IMR-90 (cell line): ENCODE measurements at regions not wholly inside any gene's neighbourhood (a gene's known extent, or its start where the extent isn't known, plus 50 kb on each side); places are given as distances from the start of the nearest gene placed in this dataset.

Experiments used
- ATAC-seq: fragments of 200-7000 bp; cut with Tn5 transposase; 2 replicates; pipeline ENCODE4 v1.9.1; 2020; ENCODE audit warnings: low read depth, mild to moderate bottlenecking, moderate library complexity
- BruUV-seq: library from RNA; stranded (reverse); fragments of 400-500 nt; replicated peaks from 2 replicates; lab custom pipeline; 2021; lab: Mats Ljungman, UMichigan
- CTCF ChIA-PET: fragments of 300-600 bp; formaldehyde crosslinking; extraction: SDS; loops from one replicate; lab custom pipeline; 2021; ENCODE audit warnings: antibody characterized with exemption; lab: Yijun Ruan, JAX
- POLR2A ChIA-PET: fragments of 300-600 bp; sonication (Branson Sonifier 250); formaldehyde crosslinking; loops from one replicate; lab custom pipeline; 2022; ENCODE audit warnings: antibody characterized with exemption; ENCODE audit not compliant: unreplicated experiment; lab: Charles Lee
- DNase-seq: peaks from one replicate; pipeline ENCODE4 v3.0.0; 2013
- H2AFZ ChIP-seq: replicated peaks from 2 replicates; pipeline ENCODE3; 2013; ENCODE audit warnings: low read length, mild to moderate bottlenecking; ENCODE audit not compliant: poor library complexity
- H2AK5ac ChIP-seq: 2 replicates; pipeline ENCODE4 v1.6.1; 2013; ENCODE audit warnings: low read depth, low read length, inconsistent platforms
- H2AK9ac ChIP-seq: replicated peaks from 2 replicates; pipeline ENCODE3; 2013; ENCODE audit warnings: mild to moderate bottlenecking, low read depth, low read length, moderate library complexity; ENCODE audit not compliant: poor library complexity
- H2BK120ac ChIP-seq: 2 replicates; pipeline ENCODE4 v1.6.1; 2013; ENCODE audit warnings: low read depth, low read length, inconsistent platforms
- H2BK15ac ChIP-seq: 3 replicates; pipeline ENCODE4 v1.6.1; 2013; ENCODE audit warnings: low read depth, low read length, inconsistent platforms
- H2BK20ac ChIP-seq: 2 replicates; pipeline ENCODE4 v1.6.1; 2013; ENCODE audit warnings: low read depth, mild to moderate bottlenecking, inconsistent platforms, low read length, moderate library complexity
- H2BK5ac ChIP-seq: 2 replicates; pipeline ENCODE4 v1.6.1; 2013; ENCODE audit warnings: mild to moderate bottlenecking, low read depth, low read length, inconsistent platforms; ENCODE audit not compliant: poor library complexity, severe bottlenecking
- H3K14ac ChIP-seq: replicated peaks from 2 replicates; pipeline ENCODE4 v1.6.1; 2013; ENCODE audit warnings: low read depth, low read length, inconsistent platforms
- H3K18ac ChIP-seq: 2 replicates; pipeline ENCODE4 v1.6.1; 2013; ENCODE audit warnings: low read depth, low read length, control low read depth
- H3K23ac ChIP-seq: 2 replicates; pipeline ENCODE4 v1.6.1; 2013; ENCODE audit warnings: low read depth, low read length, inconsistent platforms
- H3K27ac ChIP-seq: 2 replicates; pipeline ENCODE4 v1.5.1; 2013; ENCODE audit warnings: mild to moderate bottlenecking, control low read depth, low read length; ENCODE audit not compliant: insufficient read depth
- H3K27me3 ChIP-seq: 2 replicates; pipeline ENCODE4 v1.6.1; 2013; ENCODE audit warnings: low read length; ENCODE audit not compliant: control insufficient read depth, insufficient read depth
- H3K36me3 ChIP-seq: 2 replicates; pipeline ENCODE4 v1.6.1; 2013; ENCODE audit warnings: low read length, mixed read lengths; ENCODE audit not compliant: control insufficient read depth, insufficient read depth
- H3K4ac ChIP-seq: 2 replicates; pipeline ENCODE4 v1.6.1; 2013; ENCODE audit warnings: low read depth, low read length, inconsistent platforms
- H3K4me1 ChIP-seq: 2 replicates; pipeline ENCODE4 v1.6.1; 2013; ENCODE audit warnings: low read length, mixed read lengths; ENCODE audit not compliant: control insufficient read depth, insufficient read depth
- H3K4me2 ChIP-seq: 2 replicates; pipeline ENCODE4 v1.6.1; 2013; ENCODE audit warnings: low read depth, mild to moderate bottlenecking, control low read depth, low read length, moderate library complexity
- H3K4me3 ChIP-seq: 2 replicates; pipeline ENCODE4 v1.5.1; 2013; ENCODE audit warnings: low read depth, mild to moderate bottlenecking, control low read depth, low read length, moderate library complexity; ENCODE audit not compliant: insufficient read depth
- H3K56ac ChIP-seq: 2 replicates; pipeline ENCODE4 v1.6.1; 2013; ENCODE audit warnings: low read length, inconsistent platforms; ENCODE audit not compliant: insufficient read depth; ENCODE audit errors: extremely low read depth
- H3K79me1 ChIP-seq, 2 experiments: 2 replicates each; pipeline ENCODE4 v1.6.1; 2013; ENCODE audit warnings: low read length in 2 of 2, inconsistent platforms in 1 of 2, low read depth in 1 of 2
- H3K9ac ChIP-seq: 2 replicates; pipeline ENCODE4 v1.6.1; 2013; ENCODE audit warnings: low read depth, low read length, control low read depth
- H3K9me1 ChIP-seq: 2 replicates; pipeline ENCODE4 v1.6.1; 2013; ENCODE audit warnings: low read length, inconsistent platforms; ENCODE audit not compliant: insufficient read depth
- H3K9me3 ChIP-seq: 2 replicates; pipeline ENCODE4 v1.6.1; 2013; ENCODE audit warnings: low read length; ENCODE audit not compliant: control insufficient read depth, insufficient read depth
- H4K20me1 ChIP-seq: 2 replicates; pipeline ENCODE4 v1.6.1; 2013; ENCODE audit warnings: low read length, inconsistent platforms; ENCODE audit not compliant: insufficient read depth
- H4K5ac ChIP-seq: 2 replicates; pipeline ENCODE4 v1.6.1; 2013; ENCODE audit warnings: mild to moderate bottlenecking, low read depth, low read length, control low read depth
- H4K8ac ChIP-seq, 2 experiments: 2 replicates each; pipeline ENCODE4 v1.6.1; 2013; ENCODE audit warnings: low read depth in 2 of 2, low read length in 2 of 2, control low read depth in 1 of 2, inconsistent platforms in 1 of 2
- H4K91ac ChIP-seq: 2 replicates; pipeline ENCODE4 v1.6.1; 2013; ENCODE audit warnings: low read depth, low read length, inconsistent platforms; ENCODE audit not compliant: insufficient read depth
- BHLHE40 ChIP-seq: fragments of 150-350 bp; IDR thresholded peaks from 2 replicates; pipeline ENCODE4 v1.6.1; 2016; ENCODE audit warnings: mild to moderate bottlenecking, low read depth, low read length
- CEBPB ChIP-seq: IDR thresholded peaks from 2 replicates; pipeline ENCODE4 v1.6.1; 2012; ENCODE audit warnings: low read depth, low read length, improper control_type of control experiment
- CHD1 ChIP-seq: IDR thresholded peaks from 2 replicates; pipeline ENCODE4 v1.6.1; 2012; ENCODE audit warnings: low read depth, low read length, improper control_type of control experiment
- FOS ChIP-seq: fragments of 150-350 bp; IDR thresholded peaks from 2 replicates; pipeline ENCODE4 v1.6.1; 2016; ENCODE audit warnings: low read depth, low read length
- MAFK ChIP-seq: IDR thresholded peaks from 2 replicates; pipeline ENCODE4 v1.6.1; 2012; ENCODE audit warnings: low read depth, low read length, improper control_type of control experiment
- MAZ ChIP-seq: IDR thresholded peaks from 2 replicates; pipeline ENCODE4 v1.6.1; 2012; ENCODE audit warnings: low read depth, mild to moderate bottlenecking, low read length, improper control_type of control experiment, moderate library complexity, borderline replicate concordance
- NFE2L2 ChIP-seq: fragments of 150-350 bp; IDR thresholded peaks from 2 replicates; pipeline ENCODE4 v1.6.1; 2016; ENCODE audit warnings: low read depth, mild to moderate bottlenecking, low read length
- POLR2A ChIP-seq: IDR thresholded peaks from 2 replicates; pipeline ENCODE4 v1.6.1; 2012; ENCODE audit warnings: mild to moderate bottlenecking, low read depth, low read length
- RAD21 ChIP-seq: IDR thresholded peaks from 2 replicates; pipeline ENCODE4 v1.6.1; 2012; ENCODE audit warnings: low read length, improper control_type of control experiment
- RCOR1 ChIP-seq: IDR thresholded peaks from 2 replicates; pipeline ENCODE4 v1.6.1; 2012; ENCODE audit warnings: mild to moderate bottlenecking, low read length, improper control_type of control experiment; ENCODE audit not compliant: insufficient replicate concordance
- RFX5 ChIP-seq: IDR thresholded peaks from 2 replicates; pipeline ENCODE4 v1.8.0; 2012; ENCODE audit warnings: low read depth, mild to moderate bottlenecking, low read length, moderate library complexity
- WGBS, 2 experiments: methylation state at CpG; one replicate each; pipeline versions ENCODE4 v1.1.5 to v1.1.7; 2013; ENCODE audit warnings: missing lambda C conversion rate in 2 of 2; ENCODE audit not compliant: insufficient read length in 1 of 2; ENCODE audit errors: extremely low coverage in 2 of 2; 5-methylcytosine and 5-hydroxymethylcytosine counted together
- dilution Hi-C: fragments of 300-500 bp; cut with HindIII; formaldehyde crosslinking; loops from one replicate; pipeline ENCODE4 v1.14.3; 2018; ENCODE audit warnings: low sequenced_read_pairs; ENCODE audit not compliant: unreplicated experiment
- in situ Hi-C: fragments of 300-500 bp; cut with MboI; formaldehyde crosslinking; loops from 3 replicates; pipeline ENCODE4 v1.14.3; 2019; ENCODE audit warnings: low sequenced_read_pairs, inconsistent platforms, mixed read lengths
- intact Hi-C: fragments of 100-400 bp; cut with micrococcal nuclease; formaldehyde crosslinking; loops from 2 replicates; pipeline ENCODE4 v1.10.0; 2022
- TF ChIP-seq, protein P1 (sequence below): fragments of 150-350 bp; IDR thresholded peaks from 2 replicates; pipeline ENCODE4 v1.6.1; 2016; ENCODE audit warnings: low read depth, mild to moderate bottlenecking, low read length, moderate library complexity, borderline replicate concordance
- TF ChIP-seq, protein P2 (sequence below): fragments of 150-350 bp; IDR thresholded peaks from 2 replicates; pipeline ENCODE4 v1.6.1; 2017; ENCODE audit warnings: mild to moderate bottlenecking, antibody characterized with exemption, low read length, low read depth
- TF ChIP-seq, protein P3 (sequence below): conservative IDR thresholded peaks from 2 replicates; pipeline ENCODE4 v1.5.1; 2012; ENCODE audit warnings: mild to moderate bottlenecking, low read depth, low read length, improper control_type of control experiment

DNA sequence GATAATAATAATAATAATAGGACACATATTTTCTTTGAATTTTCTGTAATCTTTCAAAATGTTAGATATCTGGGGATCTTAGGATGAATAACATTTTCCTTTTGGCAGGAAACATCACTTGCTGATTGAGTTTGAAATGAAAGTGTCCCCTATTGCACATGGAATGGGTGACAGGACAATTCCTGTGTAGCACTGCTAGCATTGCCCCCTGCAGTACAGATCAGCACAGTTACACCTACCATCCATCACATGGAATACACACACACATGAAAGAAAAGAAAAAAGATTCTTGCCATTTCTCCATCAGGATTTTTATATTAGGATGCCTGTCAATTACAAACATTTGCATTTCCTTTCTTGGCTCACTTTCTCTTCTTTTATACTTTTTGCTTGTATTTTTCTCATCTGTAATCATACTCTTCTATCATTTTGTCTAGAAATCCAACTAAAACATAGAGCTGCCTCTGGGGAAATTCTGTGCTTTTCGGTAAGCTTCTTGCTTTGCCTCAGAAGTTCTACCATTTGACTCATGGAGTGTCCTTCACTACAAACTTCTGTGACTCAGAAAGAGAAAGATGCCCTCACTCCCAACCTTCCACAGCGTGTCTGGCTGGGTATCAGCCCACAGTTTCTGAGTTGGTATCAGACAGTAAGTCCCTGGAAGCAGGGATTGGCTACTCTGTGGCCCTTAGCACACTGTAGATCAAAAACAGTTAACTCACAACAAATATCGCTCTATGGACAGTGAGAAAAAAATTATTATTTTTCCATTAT lies 641.2 kb downstream of the PTPRC start:
- Histone ChIP-seq H3K27ac (no peak overlapping the region), H3K4ac (peak overlapping the region; percentile 45; the same call in 1 of the 2 replicates), H2AFZ (no peak overlapping the region), H3K14ac (0 out of 2 replicates have a peak overlapping the region, but pooled peaks have one; percentile 59), H2BK5ac (no peak overlapping the region), H3K56ac (no peak overlapping the region), H2AK9ac (no peak overlapping the region), H4K91ac (no peak overlapping the region; the same call in 1 of the 2 replicates), H4K8ac (0 out of 4 replicates have a peak overlapping the region, but pooled peaks of 1 of the 2 experiments have one; percentile 21), H4K5ac (no peak overlapping the region), H2BK20ac (no peak overlapping the region), H3K23ac (no peak overlapping the region), H3K9me1 (no peaks in the 10 kb centered on the region; the same call in 1 of the 2 replicates), H2BK120ac (no peak overlapping the region), H3K9ac (no peak overlapping the region), H3K27me3 (no peaks in the 10 kb centered on the region), H3K79me1 (no peaks in the 10 kb centered on the region), H3K18ac (peak overlapping the region; percentile 29; the same call in 1 of the 2 replicates), H2BK15ac (no peak overlapping the region; the same call in 2 of the 3 replicates), H3K9me3 (no peaks in the 10 kb centered on the region), H3K4me3 (no peak overlapping the region), H3K36me3 (no peaks in the 10 kb centered on the region), H4K20me1 (no peaks in the 10 kb centered on the region), H2AK5ac (peak overlapping the region; percentile 49; the same call in 1 of the 2 replicates), H3K4me2 (no peak overlapping the region), H3K4me1 (peaks cover 4% of the 10 kb centered on the region; the same call in 1 of the 2 replicates)
- 100% methylated on average over 1 of the region's 3 CpGs; no CpG with 5 or more reads in 1 of the 2 experiments for WGBS, 2 experiments
- BruUV-seq, result no TSS peak
- intact Hi-C loops (loop anchor here (10.0 kb wide), 1 partner anchor 125 kb away; no protein-coding TSS in a partner anchor), dilution Hi-C loops (no loop called here), in situ Hi-C loops (no loop called here)
- peak; percentile 35; the same call in 1 of the 2 replicates for ATAC-seq
- ChIA-PET POLR2A (no interaction called here), CTCF (no interaction called here)
- DNase-seq, result peak; percentile 51
- TF ChIP-seq RFX5, result no peak
- no peak for TF ChIP-seq CEBPB
- TF ChIP-seq RAD21, result no peak
- TF ChIP-seq, protein P1, sequence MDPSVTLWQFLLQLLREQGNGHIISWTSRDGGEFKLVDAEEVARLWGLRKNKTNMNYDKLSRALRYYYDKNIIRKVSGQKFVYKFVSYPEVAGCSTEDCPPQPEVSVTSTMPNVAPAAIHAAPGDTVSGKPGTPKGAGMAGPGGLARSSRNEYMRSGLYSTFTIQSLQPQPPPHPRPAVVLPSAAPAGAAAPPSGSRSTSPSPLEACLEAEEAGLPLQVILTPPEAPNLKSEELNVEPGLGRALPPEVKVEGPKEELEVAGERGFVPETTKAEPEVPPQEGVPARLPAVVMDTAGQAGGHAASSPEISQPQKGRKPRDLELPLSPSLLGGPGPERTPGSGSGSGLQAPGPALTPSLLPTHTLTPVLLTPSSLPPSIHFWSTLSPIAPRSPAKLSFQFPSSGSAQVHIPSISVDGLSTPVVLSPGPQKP, result no peak
- no peak for TF ChIP-seq NFE2L2
- no peak for TF ChIP-seq BHLHE40
- no peak for TF ChIP-seq CHD1
- TF ChIP-seq, protein P2, sequence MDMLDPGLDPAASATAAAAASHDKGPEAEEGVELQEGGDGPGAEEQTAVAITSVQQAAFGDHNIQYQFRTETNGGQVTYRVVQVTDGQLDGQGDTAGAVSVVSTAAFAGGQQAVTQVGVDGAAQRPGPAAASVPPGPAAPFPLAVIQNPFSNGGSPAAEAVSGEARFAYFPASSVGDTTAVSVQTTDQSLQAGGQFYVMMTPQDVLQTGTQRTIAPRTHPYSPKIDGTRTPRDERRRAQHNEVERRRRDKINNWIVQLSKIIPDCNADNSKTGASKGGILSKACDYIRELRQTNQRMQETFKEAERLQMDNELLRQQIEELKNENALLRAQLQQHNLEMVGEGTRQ, result no peak
- TF ChIP-seq MAZ, result no peak
- no peak for TF ChIP-seq FOS
- no peak for TF ChIP-seq MAFK
- TF ChIP-seq POLR2A, result no peak
- TF ChIP-seq RCOR1, result no peak
- TF ChIP-seq, protein P3, sequence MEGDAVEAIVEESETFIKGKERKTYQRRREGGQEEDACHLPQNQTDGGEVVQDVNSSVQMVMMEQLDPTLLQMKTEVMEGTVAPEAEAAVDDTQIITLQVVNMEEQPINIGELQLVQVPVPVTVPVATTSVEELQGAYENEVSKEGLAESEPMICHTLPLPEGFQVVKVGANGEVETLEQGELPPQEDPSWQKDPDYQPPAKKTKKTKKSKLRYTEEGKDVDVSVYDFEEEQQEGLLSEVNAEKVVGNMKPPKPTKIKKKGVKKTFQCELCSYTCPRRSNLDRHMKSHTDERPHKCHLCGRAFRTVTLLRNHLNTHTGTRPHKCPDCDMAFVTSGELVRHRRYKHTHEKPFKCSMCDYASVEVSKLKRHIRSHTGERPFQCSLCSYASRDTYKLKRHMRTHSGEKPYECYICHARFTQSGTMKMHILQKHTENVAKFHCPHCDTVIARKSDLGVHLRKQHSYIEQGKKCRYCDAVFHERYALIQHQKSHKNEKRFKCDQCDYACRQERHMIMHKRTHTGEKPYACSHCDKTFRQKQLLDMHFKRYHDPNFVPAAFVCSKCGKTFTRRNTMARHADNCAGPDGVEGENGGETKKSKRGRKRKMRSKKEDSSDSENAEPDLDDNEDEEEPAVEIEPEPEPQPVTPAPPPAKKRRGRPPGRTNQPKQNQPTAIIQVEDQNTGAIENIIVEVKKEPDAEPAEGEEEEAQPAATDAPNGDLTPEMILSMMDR, result no peak
